Neural crest cell (in vitro differentiated cells): ENCODE measurements at regions not wholly inside any gene's neighbourhood (a gene's known extent, or its start where the extent isn't known, plus 50 kb on each side); places are given as distances from the start of the nearest gene placed in this dataset.

Experiments used
- DNase-seq: peaks from one replicate; pipeline ENCODE4 v3.0.0; 2021; ENCODE audit warnings: low read depth, mixed read lengths, low spot score
- H3K27ac Mint-ChIP-seq: one replicate; pipeline ENCODE4 v1.8.0; 2021; ENCODE audit warnings: mild to moderate bottlenecking, mixed read lengths; ENCODE audit not compliant: unreplicated experiment
- H3K27me3 Mint-ChIP-seq: 2 replicates; pipeline ENCODE4 v1.8.0; 2021; ENCODE audit warnings: low read depth, mild to moderate bottlenecking, mixed read lengths
- H3K36me3 Mint-ChIP-seq: 2 replicates; pipeline ENCODE4 v1.8.0; 2021; ENCODE audit warnings: low read depth, mild to moderate bottlenecking, mixed read lengths
- H3K4me1 Mint-ChIP-seq: 2 replicates; pipeline ENCODE4 v1.8.0; 2021; ENCODE audit warnings: mixed read lengths
- H3K4me3 Mint-ChIP-seq: one replicate; pipeline ENCODE4 v1.8.0; 2021; ENCODE audit warnings: mild to moderate bottlenecking, mixed read lengths
- H3K9me3 Mint-ChIP-seq: 2 replicates; pipeline ENCODE4 v1.8.0; 2021; ENCODE audit warnings: mixed read lengths
- CTCF ChIP-seq: fragments of 200-600 bp; sonication (generic); conservative IDR thresholded peaks from 2 replicates; pipeline ENCODE4 v1.5.0; 2021; ENCODE audit warnings: antibody characterized with exemption, mild to moderate bottlenecking

GRCh38 chr1:232538224-232538942 is 91.5 kb downstream of the SIPA1L2 start:
- no peak for DNase-seq
- peaks cover 41% of the 10 kb centered on the region for H3K4me1 Mint-ChIP-seq
- H3K9me3 Mint-ChIP-seq, result no peaks in the 10 kb centered on the region
- no peak overlapping the region for H3K4me3 Mint-ChIP-seq
- no peak for TF ChIP-seq CTCF
- no peaks in the 10 kb centered on the region for H3K27me3 Mint-ChIP-seq
- no peak overlapping the region for H3K27ac Mint-ChIP-seq
- H3K36me3 Mint-ChIP-seq, result peaks cover 5% of the 10 kb centered on the region

- TF ChIP-seq CTCF, result no peak
- no peaks in the 10 kb centered on the region for H3K9me3 Mint-ChIP-seq
- H3K27ac Mint-ChIP-seq, result peak overlapping the region; percentile 75
- DNase-seq, result no peak
- H3K36me3 Mint-ChIP-seq, result peaks cover 11% of the 10 kb centered on the region
- no peaks in the 10 kb centered on the region for H3K27me3 Mint-ChIP-seq
- peaks cover 22% of the 10 kb centered on the region for H3K4me1 Mint-ChIP-seq
- H3K4me3 Mint-ChIP-seq, result no peak overlapping the region
Observed at GRCh38 chr1:232534552-232535517, 95.1 kb downstream of the SIPA1L2 start.

GRCh38 chr1:232533328-232533727 is 96.6 kb downstream of the SIPA1L2 start:
- no peak overlapping the region for H3K4me3 Mint-ChIP-seq
- no peaks in the 10 kb centered on the region for H3K27me3 Mint-ChIP-seq
- no peaks in the 10 kb centered on the region for H3K9me3 Mint-ChIP-seq
- no peak for DNase-seq
- peaks cover 8% of the 10 kb centered on the region for H3K4me1 Mint-ChIP-seq
- peaks cover 11% of the 10 kb centered on the region for H3K36me3 Mint-ChIP-seq
- H3K27ac Mint-ChIP-seq, result no peak overlapping the region
- TF ChIP-seq CTCF, result no peak

GRCh38 chr1:232532901-232533300 is 97.0 kb downstream of the SIPA1L2 start:
- no peaks in the 10 kb centered on the region for H3K9me3 Mint-ChIP-seq
- peaks cover 3% of the 10 kb centered on the region for H3K4me1 Mint-ChIP-seq
- no peak for TF ChIP-seq CTCF
- no peaks in the 10 kb centered on the region for H3K27me3 Mint-ChIP-seq
- peaks cover 10% of the 10 kb centered on the region for H3K36me3 Mint-ChIP-seq
- H3K27ac Mint-ChIP-seq, result no peak overlapping the region
- DNase-seq, result no peak
- H3K4me3 Mint-ChIP-seq, result no peak overlapping the region

- Mint-ChIP-seq H3K27ac (no peak overlapping the region), H3K27me3 (no peaks in the 10 kb centered on the region), H3K4me1 (no peaks in the 10 kb centered on the region), H3K4me3 (no peak overlapping the region), H3K9me3 (no peaks in the 10 kb centered on the region), H3K36me3 (peaks cover 8% of the 10 kb centered on the region)
- DNase-seq, result no peak
- no peak for TF ChIP-seq CTCF
Observed at GRCh38 chr1:232531291-232531690, 98.6 kb downstream of the SIPA1L2 start.
